Chondrocyte (in vitro differentiated cells): ENCODE measurements at regions not wholly inside any gene's neighbourhood (a gene's known extent, or its start where the extent isn't known, plus 50 kb on each side); places are given as distances from the start of the nearest gene placed in this dataset.

Experiments
- DNase-seq: peaks from one replicate; pipeline ENCODE4 v3.0.0; 2021; ENCODE audit warnings: mixed read lengths, low spot score
- H3K27ac Mint-ChIP-seq: one replicate; pipeline ENCODE4 v1.8.0; 2021; ENCODE audit warnings: mild to moderate bottlenecking, moderate library complexity, mixed read lengths; ENCODE audit not compliant: unreplicated experiment
- H3K27me3 Mint-ChIP-seq: 2 replicates; pipeline ENCODE4 v1.8.0; 2021; ENCODE audit warnings: low read depth, mixed read lengths
- H3K36me3 Mint-ChIP-seq: 2 replicates; pipeline ENCODE4 v1.8.0; 2021; ENCODE audit warnings: low read depth, mixed read lengths
- H3K4me1 Mint-ChIP-seq: 2 replicates; pipeline ENCODE4 v1.8.0; 2021; ENCODE audit warnings: low read depth, mild to moderate bottlenecking, mixed read lengths
- H3K4me3 Mint-ChIP-seq: one replicate; pipeline ENCODE4 v1.8.0; 2021; ENCODE audit warnings: mild to moderate bottlenecking, moderate library complexity, mixed read lengths; ENCODE audit not compliant: unreplicated experiment
- H3K9me3 Mint-ChIP-seq: 2 replicates; pipeline ENCODE4 v1.8.0; 2021; ENCODE audit warnings: low read depth, mixed read lengths
- TF ChIP-seq, protein P1 (sequence below): fragments of 200-600 bp; sonication (generic); IDR thresholded peaks from 2 replicates; pipeline ENCODE4 v1.5.0; 2021; ENCODE audit warnings: antibody characterized with exemption, mild to moderate bottlenecking, moderate library complexity

DNA sequence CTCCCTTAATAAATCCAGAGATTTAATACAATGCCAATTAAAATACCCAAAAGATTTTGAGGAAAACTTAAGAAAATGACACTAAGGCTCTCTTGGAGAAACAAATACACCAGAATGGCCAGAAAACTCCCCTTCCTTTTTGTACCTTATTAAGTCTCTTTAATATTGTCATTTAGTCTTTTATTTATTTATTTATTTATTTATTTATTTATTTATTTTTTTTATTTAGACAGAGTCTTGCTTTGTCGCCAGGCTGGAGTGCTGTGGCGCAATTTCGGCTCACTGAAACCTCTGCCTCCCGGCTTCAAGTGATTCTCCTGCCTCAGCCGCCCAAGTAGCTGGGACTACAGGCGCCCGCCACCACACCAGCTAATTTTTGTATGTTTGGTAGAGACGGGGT, 210.6 kb downstream of the DACT1 start:
- Mint-ChIP-seq H3K27ac (no peak overlapping the region), H3K4me3 (no peak overlapping the region), H3K9me3 (peaks cover 11% of the 10 kb centered on the region), H3K36me3 (peaks cover 4% of the 10 kb centered on the region), H3K27me3 (no peaks in the 10 kb centered on the region), H3K4me1 (peaks cover 15% of the 10 kb centered on the region)
- DNase-seq = no peak
- TF ChIP-seq, protein P1, sequence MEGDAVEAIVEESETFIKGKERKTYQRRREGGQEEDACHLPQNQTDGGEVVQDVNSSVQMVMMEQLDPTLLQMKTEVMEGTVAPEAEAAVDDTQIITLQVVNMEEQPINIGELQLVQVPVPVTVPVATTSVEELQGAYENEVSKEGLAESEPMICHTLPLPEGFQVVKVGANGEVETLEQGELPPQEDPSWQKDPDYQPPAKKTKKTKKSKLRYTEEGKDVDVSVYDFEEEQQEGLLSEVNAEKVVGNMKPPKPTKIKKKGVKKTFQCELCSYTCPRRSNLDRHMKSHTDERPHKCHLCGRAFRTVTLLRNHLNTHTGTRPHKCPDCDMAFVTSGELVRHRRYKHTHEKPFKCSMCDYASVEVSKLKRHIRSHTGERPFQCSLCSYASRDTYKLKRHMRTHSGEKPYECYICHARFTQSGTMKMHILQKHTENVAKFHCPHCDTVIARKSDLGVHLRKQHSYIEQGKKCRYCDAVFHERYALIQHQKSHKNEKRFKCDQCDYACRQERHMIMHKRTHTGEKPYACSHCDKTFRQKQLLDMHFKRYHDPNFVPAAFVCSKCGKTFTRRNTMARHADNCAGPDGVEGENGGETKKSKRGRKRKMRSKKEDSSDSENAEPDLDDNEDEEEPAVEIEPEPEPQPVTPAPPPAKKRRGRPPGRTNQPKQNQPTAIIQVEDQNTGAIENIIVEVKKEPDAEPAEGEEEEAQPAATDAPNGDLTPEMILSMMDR = no peak

DNA sequence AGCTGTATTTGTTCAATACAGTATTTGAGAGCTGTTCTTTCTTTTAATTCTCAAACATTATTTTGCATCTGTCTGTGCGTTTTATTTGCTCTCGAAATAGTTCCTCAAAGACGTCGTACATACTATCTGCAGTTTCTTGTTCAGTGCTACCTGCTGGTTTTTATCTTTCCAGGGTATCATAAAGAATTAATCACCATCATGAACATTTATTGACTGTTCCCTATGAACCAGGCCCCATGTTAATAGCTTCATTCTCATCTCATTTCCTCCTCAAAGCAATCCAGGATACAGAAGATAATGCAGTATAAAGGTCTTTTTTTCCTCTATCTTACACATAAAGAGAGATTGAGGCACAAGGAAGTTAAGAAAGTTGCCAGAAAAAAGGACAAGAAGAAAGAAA, 211.8 kb downstream of the DACT1 start:
- Mint-ChIP-seq H3K4me3 (no peak overlapping the region), H3K9me3 (peaks cover 11% of the 10 kb centered on the region), H3K36me3 (peaks cover 4% of the 10 kb centered on the region), H3K4me1 (peaks cover 15% of the 10 kb centered on the region), H3K27ac (no peak overlapping the region), H3K27me3 (no peaks in the 10 kb centered on the region)
- TF ChIP-seq, protein P1 = no peak
- no peak for DNase-seq

DNA sequence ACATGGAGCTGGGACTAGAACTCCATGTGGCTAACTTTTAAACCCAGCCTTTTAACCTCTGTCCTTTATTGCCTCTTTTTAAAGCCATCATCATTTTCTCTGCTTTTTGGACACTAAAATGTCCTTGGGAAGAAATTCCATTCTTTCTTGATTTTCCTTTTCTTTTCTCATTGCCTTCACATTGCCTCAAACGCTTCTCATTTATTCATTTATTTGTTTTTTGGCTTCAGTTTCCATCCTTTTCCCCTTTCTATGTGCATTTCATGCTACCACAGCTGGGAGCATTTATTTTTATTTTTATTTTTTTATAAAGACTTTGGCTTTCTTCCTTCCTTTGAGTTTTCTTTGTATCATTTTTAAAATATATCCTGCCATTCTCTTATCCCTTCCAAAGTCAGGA, 212.2 kb downstream of the DACT1 start:
- DNase-seq = no peak
- H3K9me3 Mint-ChIP-seq = peaks cover 11% of the 10 kb centered on the region
- TF ChIP-seq, protein P1 = no peak
- H3K27me3 Mint-ChIP-seq = no peaks in the 10 kb centered on the region
- H3K4me1 Mint-ChIP-seq = peaks cover 11% of the 10 kb centered on the region
- no peak overlapping the region for H3K27ac Mint-ChIP-seq
- no peak overlapping the region for H3K4me3 Mint-ChIP-seq
- peaks cover 4% of the 10 kb centered on the region for H3K36me3 Mint-ChIP-seq

DNA sequence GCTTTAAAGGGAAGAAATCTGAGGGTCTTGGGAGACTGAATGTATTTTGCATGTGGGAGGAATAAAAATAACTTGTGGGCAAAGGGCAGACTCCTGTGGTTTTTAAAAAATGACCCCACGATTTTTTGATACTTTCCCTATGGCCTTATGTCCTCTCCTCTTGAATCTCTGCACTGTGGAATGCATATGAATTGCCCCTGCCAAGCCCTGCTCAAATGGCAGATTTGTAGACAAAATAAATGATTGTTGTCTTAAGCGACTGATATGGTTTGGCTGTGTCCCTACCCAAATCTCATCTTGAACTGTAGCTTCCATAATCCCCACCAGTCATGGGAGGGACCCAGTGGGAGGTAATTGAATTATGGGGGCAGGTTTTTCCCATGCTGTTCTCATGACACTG, 223.8 kb downstream of the DACT1 start:
- peaks cover 72% of the 10 kb centered on the region for H3K4me1 Mint-ChIP-seq
- peak overlapping the region; percentile 85 for H3K27ac Mint-ChIP-seq
- TF ChIP-seq, protein P1 = no peak
- peaks cover 39% of the 10 kb centered on the region for H3K9me3 Mint-ChIP-seq
- no peak overlapping the region for H3K4me3 Mint-ChIP-seq
- no peak for DNase-seq
- H3K36me3 Mint-ChIP-seq = peaks cover 20% of the 10 kb centered on the region
- H3K27me3 Mint-ChIP-seq = no peaks in the 10 kb centered on the region

DNA sequence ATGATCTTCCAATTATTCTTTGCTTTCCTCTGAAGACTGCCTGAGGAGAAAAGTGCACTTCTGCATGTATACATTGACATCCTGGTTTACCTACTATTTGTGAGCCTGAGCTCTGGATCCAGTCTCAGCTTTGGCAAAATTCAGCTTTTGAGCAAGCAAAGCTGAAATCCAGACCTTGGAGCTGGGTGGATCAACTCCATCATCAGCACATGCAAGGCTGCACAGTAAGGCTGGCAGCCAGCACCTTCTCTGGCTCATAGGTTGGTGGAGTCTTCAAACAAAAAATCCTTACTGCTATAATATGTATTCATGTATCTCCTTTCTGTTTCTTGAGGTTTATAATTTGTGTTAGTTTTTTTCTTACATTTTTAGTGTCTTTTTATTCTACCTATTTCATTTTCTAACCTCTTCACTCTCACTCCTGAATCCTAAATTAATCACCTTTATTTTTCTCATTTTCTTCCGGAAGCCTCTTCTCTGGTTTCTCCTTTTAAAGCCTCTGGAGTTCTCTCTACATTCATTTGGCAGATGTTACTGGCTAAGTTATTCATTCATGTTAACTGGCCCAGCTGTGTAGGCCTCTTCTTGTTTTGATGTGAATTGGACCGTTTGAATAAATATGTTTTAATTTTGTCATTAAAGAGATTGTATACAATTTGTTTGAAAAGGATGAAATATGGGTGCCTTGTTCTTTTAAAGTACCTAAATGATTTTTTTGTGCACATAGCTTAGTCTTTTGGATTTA, 224.8 kb downstream of the DACT1 start:
- DNase-seq = no peak
- H3K4me3 Mint-ChIP-seq = peak overlapping the region; percentile 17
- H3K9me3 Mint-ChIP-seq = peaks cover 29% of the 10 kb centered on the region
- H3K4me1 Mint-ChIP-seq = peaks cover 79% of the 10 kb centered on the region
- H3K27me3 Mint-ChIP-seq = no peaks in the 10 kb centered on the region
- TF ChIP-seq, protein P1 = no peak
- peaks cover 17% of the 10 kb centered on the region for H3K36me3 Mint-ChIP-seq
- H3K27ac Mint-ChIP-seq = peak overlapping the region; percentile 85
